CMK (cell line): ENCODE measurements at regions not wholly inside any gene's neighbourhood (a gene's known extent, or its start where the extent isn't known, plus 50 kb on each side); places are given as distances from the start of the nearest gene placed in this dataset.

ENCODE experiments used
- DNase-seq: peaks from one replicate; pipeline ENCODE4 v3.0.0-alpha.2; 2010; ENCODE audit warnings: low read depth

DNA sequence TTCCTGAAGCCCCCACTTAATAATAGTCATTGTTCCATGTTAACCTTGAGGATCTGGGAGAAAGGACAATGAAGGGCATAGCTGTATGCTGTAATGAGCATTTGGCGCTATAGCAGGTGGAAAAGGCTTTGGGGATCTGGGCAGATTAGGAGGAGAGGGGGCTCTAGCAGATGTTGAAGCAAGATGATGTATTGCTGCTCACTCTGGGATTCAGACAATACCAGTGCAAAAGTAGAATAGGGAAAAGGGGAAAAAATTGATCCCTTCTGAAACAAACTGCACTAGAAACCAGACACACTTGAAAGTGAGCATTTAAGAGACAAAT, 575.3 kb upstream of the MEF2C start:
- no peak for DNase-seq

DNA sequence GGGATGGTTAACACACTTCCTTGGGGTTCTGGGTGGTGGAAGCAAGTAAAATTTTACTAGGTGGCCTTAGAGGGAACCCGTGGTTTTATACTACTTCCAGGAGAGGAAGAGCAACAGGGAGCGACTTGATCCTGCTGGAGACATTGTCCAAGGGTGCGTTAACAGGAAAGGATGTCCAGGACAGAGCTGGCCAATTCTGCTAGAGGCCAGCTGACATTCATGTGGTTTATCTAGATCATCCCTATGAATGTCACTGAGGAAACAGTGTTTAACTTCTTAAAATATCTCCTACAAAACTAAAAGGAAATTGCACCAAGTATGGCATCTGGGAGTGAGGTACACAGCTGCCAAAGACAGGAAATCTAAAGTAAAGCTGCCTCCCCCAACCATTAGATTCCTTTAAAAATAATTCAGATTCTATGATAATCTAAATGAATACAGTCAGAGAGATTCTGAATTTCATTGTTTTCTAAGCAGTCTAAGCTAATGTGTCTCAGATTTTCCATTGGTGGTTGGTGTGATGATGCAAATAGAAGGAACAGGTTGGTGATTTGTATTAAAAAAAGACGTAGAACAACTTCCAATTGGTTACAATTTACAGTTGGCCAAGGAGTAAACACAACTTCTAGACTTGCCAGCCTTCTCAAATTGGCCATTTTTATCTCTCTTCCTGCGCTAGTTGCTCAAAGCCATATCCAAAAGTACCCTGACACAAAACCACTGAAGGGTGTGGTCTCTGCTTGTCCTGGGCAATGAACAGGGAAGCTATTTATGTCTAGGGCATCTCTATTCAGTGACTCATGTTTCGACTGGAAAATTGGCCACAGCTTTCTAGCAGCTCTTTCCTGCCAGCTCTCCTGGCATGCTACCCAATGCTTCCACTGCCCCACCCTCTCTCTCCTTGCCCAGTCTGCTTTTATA, 574.7 kb upstream of the MEF2C start:
- no peak for DNase-seq

DNA sequence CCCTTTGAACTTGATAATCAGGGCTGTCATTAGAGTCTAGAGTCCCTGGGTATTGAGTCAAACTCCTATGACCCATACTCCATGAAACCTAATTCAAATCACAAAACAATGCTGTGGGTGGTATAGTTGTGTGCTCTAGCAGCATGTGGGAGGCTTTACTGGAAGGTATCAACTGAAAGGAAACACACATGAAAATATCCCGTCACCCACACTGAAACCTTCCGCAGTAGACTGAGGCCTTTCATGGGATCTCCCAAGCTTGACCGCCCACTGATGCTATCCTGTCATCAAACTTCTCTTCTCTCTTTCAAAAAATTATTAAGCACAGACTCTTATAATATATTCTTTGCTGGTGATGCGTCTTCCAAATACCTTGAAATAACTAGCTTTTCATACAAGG, 569.1 kb upstream of the MEF2C start:
- DNase-seq: no peak

- DNase-seq: no peak
These were observed 568.3 kb upstream of the MEF2C start for GRCh38 chr5:89451263-89451662.

GRCh38 chr5:89450149-89450538, 567.2 kb upstream of the MEF2C start:
- no peak for DNase-seq

GRCh38 chr5:89449392-89450148, 566.6 kb upstream of the MEF2C start:
- no peak for DNase-seq

- no peak for DNase-seq
These were observed 564.0 kb upstream of the MEF2C start for GRCh38 chr5:89447027-89447426.

- no peak for DNase-seq
These were observed 562.2 kb upstream of the MEF2C start for GRCh38 chr5:89445106-89445745.

- no peak for DNase-seq
These were observed 561.1 kb upstream of the MEF2C start for GRCh38 chr5:89444088-89444487.

GRCh38 chr5:89443508-89443907, 560.5 kb upstream of the MEF2C start:
- DNase-seq: no peak

- no peak for DNase-seq
These were observed 559.0 kb upstream of the MEF2C start for GRCh38 chr5:89441965-89442364.

DNA sequence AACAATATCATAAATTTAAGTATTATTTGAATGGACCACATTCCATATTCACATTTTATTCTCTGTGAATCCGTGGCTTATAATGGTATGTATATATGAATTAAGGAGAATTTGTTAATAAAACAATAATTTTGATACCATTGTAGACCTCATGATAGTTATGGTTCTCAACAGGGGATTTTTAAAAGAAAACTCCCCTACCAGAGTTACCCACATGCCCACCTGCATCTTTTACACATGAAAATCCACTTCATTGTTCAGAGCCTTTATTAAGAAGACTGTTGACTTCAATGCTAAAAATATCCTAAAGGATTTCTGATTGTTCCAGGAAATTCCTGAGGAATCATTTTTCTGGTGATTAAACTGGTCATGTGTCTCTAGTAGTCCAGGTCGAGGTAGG, 557.7 kb upstream of the MEF2C start:
- DNase-seq: no peak

DNA sequence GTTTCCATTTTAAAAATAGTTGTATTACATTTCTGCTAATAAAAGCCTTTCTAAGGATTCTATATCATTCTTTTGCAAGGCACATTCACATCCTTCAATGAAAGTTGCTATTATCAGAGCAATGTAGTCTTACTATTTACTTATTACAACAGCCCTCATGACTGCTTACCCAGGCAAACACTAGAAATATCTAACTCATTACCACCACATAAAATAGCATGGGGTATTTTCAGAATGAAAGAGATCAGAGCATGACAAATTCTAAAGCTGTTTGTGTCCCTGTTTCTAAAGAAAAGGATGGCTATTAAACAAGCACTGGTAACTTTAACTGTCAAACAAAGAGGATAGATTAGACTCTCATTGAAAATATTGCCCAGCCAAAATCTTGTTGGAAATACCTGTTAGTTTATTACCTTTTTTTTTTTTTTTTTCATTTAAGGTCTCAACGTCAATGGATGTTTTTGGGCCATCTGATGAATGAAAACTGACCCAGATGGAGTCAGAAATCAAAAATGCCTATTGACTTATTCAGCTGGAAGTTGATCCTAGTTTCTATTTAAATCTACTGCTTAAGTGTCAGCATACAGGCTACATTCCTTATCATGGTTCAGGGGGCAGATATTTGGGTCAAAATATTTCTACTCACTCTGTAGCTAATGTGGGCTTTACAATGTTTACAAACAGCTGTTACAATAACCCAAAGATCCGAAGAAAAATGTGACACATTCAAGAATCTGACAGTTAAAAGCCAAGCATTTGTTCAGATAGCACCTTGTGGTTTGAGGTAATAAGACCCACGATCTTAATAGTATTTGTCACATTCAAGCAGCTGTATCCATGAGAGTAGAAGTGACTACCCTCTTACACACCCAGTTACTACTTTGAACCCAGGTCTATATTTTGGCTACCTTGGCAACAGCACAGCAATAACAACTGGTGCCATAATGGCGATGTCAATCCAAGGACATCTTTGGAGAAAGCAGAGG, 554.8 kb upstream of the MEF2C start:
- DNase-seq: no peak

GRCh38 chr5:89436464-89436863, 553.5 kb upstream of the MEF2C start:
- no peak for DNase-seq

- DNase-seq: no peak
These were observed 552.4 kb upstream of the MEF2C start for GRCh38 chr5:89435347-89435746.

DNA sequence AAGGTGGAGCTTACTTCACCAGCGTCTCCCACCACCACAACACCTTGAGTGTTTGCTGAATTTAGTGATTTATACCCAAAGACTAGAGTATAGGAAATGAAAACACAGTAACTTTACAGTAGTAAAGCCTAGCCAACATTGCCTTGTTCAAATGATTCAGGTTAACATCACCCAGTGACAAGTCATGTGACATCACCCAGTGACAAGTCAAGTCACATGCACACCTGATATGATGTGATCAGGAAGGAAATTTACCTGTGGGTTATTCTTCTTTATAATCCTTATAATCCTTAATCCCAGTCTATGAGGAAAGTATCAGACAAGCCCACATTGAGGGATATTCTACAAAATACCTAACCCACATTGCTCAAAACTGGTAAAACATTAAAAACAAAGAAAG, 545.6 kb upstream of the MEF2C start:
- DNase-seq: no peak

GRCh38 chr5:89425062-89425461, 542.1 kb upstream of the MEF2C start:
- no peak for DNase-seq

DNA sequence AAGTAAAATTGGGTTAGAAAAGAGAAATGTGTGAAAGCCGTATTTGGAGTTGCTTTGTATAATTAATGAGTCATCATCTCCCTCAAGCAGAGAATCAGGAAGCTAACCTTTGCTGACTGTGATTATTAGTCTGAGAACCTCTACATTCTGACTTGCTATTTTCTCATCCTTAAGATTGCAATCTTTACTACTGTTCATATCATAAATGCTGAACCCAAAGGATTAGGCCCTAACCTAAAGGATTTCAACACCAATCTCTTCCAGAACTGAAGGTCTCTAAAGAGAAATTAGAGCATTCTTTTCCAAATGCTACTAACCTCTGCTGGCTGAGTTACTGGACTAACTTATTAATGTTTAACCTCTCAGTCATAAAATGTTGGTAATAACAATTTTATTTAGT, 538.1 kb upstream of the MEF2C start:
- no peak for DNase-seq

GRCh38 chr5:89418407-89419085, 535.6 kb upstream of the MEF2C start:
- DNase-seq: peak; percentile 71

DNA sequence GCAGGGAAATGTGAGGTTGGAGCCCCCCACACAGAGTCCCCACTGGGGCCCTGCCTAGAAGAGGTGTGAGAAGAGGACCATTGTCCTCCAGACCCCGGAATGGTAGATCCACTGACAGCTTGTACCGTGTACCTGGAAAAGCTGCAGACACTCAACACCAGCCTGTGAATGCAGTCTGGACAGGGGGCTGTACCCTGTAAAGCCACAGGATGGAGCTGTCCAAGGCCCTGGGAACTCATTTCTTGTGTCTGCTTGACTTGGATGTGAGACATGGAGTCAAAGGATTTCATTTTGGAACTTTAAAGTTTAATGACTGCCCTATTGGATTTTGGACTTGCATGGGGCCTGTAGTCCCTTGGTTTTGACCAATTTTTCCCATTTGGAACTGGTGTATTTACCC, 535.0 kb upstream of the MEF2C start:
- no peak for DNase-seq

DNA sequence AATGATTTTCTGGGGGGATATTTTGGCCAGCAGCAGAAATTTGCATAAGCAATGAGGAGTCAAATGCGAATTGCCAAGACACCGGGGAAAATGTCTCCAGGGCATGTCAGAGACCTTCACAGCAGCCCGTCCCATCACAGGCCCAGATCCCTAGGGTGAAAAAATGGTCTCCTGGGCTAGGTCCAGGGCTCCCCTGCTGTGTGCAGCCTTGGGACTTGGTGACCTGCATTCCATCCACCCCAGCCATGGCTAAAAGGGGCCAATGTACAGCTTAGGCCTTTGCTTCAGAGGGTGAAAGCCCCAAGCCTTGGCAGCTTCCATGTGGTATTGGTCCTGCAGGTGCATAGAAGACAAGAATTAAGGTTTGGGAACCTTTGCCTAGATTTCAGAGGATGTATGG, 534.5 kb upstream of the MEF2C start:
- no peak for DNase-seq
